Mucosa of gallbladder (tissue), 1 donor: ENCODE measurements at regions not wholly inside any gene's neighbourhood (a gene's known extent, or its start where the extent isn't known, plus 50 kb on each side); places are given as distances from the start of the nearest gene placed in this dataset.

ENCODE experiments used
- DNase-seq: peaks from one replicate; pipeline ENCODE4 v3.0.0-alpha.2; 2020; ENCODE audit warnings: low spot score
- donor health status: DM: no; HTN: no; CAD: no.

GRCh38 chr3:56985460-56985859 lies 75.0 kb upstream of the SPATA12 start:
- DNase-seq = no peak

DNA sequence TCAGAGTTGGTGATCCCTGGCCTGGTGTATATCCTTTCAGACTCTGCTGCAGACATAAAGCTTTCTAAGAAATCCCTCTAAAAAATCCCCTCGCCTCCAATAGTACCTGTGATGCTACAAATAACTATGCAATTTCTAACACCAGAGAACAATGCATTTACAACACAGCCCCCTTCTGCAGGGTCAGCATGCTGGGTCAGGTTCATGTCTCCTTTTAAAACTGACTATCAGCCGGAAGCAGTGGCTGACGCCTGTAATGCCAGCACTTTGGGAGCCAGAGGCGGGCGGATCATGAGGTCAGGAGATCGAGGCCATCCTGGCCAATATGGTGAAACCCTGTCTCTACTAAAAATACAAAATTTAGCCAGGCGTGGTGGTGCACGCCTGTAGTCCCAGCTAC lies 77.0 kb upstream of the SPATA12 start:
- DNase-seq = no peak

GRCh38 chr3:56981445-56982230 lies 78.8 kb upstream of the SPATA12 start:
- DNase-seq = no peak

GRCh38 chr3:56980798-56981390 lies 79.6 kb upstream of the SPATA12 start:
- no peak for DNase-seq

DNA sequence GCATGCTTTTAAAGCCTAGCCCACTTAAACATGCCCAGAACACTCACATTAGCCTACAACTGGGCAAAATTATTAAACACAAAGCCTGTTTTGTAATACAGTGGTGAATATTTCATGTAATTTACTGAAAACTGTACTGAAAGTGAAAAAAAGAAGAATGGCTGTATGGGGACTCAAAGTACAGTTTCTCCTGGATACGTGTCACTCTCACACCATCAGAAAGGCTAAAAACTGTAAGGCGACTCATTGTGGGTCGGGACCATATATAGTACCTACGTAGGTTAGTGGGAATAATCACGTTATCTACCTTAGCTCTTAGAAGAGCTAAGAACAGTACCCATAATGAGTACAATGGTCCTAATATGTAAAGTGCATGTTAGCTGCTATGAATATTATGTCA lies 80.2 kb upstream of the SPATA12 start:
- DNase-seq = no peak

DNA sequence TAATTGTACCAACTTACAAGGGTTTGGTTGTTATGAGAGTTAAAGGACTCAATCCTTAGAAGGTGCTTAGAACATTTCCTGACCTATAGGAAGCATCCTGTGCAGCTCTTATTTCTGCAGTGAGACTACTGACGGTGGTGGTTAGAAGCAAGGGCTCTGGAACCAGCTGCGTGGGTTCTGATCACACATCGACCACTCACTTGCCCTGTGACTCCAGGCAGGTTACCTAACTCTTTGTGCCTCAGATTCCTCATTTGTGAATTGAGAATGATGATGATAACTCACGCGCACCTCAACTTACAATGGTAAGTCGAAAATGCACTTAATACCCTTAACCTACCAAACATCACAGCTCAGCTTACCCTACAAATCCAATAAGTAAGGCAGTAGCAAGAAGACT lies 80.7 kb upstream of the SPATA12 start:
- no peak for DNase-seq

GRCh38 chr3:56977561-56977889 lies 82.9 kb upstream of the SPATA12 start:
- no peak for DNase-seq

DNA sequence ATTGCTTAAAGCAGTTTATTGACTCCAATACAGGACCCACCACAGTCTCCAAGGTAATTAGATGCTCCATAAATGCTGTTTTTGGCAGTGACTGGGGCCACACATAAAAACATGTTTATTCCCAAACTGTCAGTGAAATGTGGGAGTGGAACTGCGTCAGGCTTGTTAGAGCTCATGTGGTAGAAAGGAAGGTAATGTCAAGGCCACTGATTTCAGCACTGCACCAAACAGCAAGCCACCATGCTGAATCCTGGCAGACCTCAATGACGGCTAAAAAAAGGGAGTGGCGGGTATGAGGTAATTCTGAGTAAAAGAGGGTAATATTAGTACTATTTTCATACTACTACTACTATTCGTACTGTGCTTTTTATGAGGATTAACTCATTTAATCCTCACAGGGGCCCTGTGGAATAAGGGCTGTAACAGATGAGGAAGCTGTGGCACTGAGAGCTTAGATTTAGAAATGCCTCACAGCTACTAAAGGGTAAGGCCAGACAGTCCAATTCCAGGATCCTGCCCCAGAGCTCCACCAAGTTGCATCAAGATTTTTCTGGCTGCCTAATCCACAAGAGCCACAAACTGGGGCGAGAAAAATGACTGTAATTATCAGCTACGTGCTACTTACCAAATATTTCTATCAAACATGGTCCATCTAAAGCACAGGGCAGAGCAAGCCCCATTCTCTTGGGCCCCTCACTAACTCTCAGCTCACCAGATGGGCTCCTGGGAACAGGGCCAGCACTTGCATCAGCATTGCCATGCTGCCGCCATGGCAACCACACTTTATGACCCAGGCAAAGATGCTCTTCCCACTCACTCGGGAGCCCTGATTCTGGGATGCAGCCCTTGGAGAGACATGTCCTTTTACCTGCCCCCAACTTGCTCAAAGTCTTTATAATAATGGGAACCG lies 83.6 kb upstream of the SPATA12 start:
- DNase-seq = no peak

GRCh38 chr3:56975567-56975966 lies 84.9 kb upstream of the SPATA12 start:
- no peak for DNase-seq

DNA sequence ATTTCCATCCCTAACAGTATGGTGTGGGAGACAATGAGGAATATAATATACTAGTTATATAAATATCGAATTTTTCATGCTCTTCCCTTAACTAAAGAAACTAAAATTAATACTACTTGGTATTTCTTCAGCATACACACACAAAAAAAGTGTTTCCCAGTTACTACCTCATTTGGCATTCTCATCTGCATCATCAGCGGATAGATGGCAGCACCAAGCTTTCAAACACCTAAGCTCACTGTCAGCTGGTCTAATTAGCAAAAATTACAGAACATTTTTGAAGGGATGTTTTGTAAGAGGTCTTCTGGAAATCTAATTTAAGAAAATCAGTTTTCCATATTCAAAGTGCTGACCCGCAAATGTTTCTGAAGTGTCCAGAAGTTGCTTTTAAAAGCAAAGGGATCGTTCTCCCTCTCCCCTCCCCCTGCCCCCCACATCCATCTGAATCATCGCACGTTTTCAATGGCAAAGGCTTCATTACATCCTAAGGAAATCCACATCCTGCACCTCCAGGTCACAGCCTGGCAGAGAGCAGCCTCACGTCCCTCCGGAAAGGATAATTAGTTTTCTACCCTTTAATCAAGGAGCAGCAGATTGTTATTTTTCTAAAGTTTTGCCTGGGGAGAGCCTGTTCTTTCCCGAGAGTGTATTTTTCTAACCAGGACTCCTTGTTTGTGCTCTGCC lies 86.1 kb upstream of the SPATA12 start:
- no peak for DNase-seq

GRCh38 chr3:56971816-56972215 lies 88.6 kb upstream of the SPATA12 start:
- no peak for DNase-seq

GRCh38 chr3:56971261-56971660 lies 89.2 kb upstream of the SPATA12 start:
- no peak for DNase-seq

DNA sequence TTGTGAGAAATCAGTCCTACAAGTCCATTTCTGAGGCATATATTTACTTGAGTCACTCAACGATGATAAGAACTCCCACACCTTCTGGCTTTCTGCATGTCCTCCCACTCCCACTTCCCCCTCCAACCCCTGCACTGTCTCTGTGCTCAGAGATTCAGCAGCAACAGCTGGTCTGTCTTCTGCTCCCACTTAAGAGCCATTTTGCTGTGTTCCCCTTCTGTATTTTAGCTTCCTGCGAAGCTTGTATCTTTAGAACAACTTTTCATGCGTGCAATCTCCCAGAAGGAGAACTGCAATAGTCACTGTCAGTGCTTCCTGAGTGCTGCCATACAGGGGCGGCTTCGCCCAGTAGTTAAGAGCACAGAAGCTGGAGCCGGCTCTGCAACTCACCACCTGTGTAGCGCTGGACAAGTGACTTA lies 90.0 kb upstream of the SPATA12 start:
- DNase-seq = no peak

GRCh38 chr3:56969851-56970250 lies 90.6 kb upstream of the SPATA12 start:
- no peak for DNase-seq

DNA sequence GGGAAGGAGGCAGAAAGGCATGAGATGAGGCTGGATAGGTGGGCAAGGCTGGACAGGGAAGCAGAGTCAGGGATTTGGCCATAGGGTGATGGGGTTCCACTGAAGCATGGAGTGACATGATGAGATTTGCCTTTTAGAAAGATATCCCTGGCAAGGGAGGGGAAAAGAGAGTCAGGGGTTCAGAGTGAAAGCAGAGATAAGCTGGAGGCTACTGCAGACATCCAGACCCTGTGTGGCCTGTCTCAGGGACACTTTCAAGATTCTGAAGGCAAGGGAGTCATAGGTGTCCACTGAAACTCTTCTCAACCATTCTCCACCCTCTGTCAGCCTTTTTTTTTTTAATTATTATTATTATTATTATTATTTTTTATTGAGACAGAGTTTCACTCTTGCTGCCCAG lies 94.0 kb upstream of the SPATA12 start:
- DNase-seq = no peak

DNA sequence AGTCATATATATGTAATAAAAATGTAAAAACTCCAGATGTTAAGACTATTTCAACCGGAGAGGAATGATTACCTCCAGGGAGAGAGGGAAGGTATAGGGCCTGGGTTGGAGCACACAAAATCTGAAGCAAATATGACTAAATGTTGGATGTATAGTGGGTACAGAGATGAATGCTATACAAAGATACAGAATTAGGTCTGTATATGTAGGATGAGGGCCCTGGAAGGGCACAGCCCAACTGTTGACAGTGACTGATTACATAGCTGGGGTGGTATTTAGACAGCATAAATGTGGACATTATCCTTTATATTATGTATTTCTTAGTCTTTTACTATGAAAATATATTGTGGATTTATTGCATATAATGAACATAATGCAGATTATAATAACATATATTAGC lies 94.4 kb upstream of the SPATA12 start:
- DNase-seq = no peak

GRCh38 chr3:56962922-56963321 lies 97.5 kb upstream of the SPATA12 start:
- DNase-seq = no peak

- no peak for DNase-seq
These were observed 98.3 kb upstream of the SPATA12 start for GRCh38 chr3:56962206-56962605.

DNA sequence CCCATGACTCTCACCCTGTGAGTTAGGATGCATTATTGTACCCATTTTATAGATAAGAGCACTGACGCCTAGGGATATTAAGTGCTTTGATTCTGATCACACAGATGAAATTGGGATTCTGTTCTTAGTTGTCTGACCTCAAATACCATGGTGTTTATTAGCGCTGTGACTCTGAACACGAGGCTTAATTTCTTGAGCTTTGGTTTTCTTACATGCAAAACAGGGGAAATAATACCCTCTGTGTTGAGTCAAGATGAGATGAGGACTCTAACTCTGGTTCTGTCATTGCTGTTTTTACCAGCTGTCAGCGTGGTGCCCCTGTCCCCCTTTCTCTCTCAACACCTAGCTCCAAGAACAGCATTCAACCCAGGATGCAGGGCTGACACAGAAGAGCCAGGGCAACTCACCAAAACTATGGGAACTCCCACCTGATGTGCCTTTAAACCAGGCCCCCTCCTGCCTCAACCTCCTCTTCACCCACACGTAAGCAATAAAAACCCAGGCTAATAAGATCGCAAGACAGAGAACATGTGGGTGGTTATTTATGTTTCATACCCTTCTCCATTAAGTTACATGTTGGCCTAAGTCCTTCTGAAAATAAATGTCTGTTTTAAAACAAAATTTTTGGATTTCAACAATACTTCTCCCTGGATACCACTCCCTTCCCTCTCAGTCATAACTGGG lies 100.1 kb upstream of the SPATA12 start:
- no peak for DNase-seq

DNA sequence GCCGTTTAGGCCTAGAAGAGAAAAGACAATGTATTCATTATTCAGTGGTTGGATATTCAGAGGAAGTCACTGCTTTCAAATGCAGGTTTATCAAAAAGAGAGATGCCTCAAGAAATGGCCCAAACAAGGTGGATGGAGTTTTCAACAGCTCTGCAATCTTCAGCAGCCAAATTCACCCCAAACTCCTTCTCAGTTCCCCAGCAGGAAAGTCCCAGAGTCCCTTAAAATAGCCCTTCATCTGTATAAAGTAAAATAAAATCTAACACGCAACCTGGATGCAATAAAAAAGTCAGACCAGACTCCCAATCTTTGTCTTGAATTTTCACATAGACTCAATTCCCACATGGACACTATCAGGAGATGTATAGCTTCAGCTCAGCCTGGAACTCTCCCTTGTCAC lies 101.6 kb upstream of the SPATA12 start:
- no peak for DNase-seq

DNA sequence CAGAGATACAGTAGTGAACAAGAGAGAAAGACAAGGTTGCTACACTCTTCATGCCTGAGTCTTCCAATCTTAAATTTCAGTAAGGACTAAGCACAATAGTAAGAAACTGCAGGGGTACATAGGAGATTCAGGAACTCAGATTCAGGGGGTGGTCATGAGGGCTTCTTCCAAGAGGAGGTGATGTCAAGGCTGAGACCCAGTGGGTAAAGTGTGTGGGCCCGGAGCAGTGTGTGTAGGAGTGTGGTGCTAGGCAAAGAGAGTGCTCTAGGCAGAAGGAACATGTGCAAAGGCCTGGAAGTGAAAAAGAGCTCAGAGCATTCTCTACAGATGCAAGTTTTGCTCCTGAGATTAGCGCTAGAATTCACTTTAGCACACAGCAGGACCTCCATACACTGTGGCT lies 102.9 kb upstream of the SPATA12 start:
- DNase-seq = no peak

GRCh38 chr3:56956906-56957305 lies 103.6 kb upstream of the SPATA12 start:
- DNase-seq = no peak
